Hepatocyte (in vitro differentiated cells): ENCODE measurements at regions not wholly inside any gene's neighbourhood (a gene's known extent, or its start where the extent isn't known, plus 50 kb on each side); places are given as distances from the start of the nearest gene placed in this dataset.
"Not testable (repeated sequence)": the region's sequence is repeated elsewhere in the genome, so short reads cannot be mapped to it uniquely, and the experiment has no call there.

Experiments
- DNase-seq: peaks from one replicate; pipeline ENCODE4 v3.0.0-alpha.2; 2016; ENCODE audit warnings: low spot score
- H2AFZ ChIP-seq: fragments of 200-600 bp; sonication (generic); 2 replicates; pipeline ENCODE4 v1.6.0; 2016; ENCODE audit warnings: antibody characterized with exemption, mild to moderate bottlenecking
- H3K27ac ChIP-seq: fragments of 200-600 bp; sonication (generic); 2 replicates; pipeline ENCODE4 v1.5.1; 2016; ENCODE audit warnings: mild to moderate bottlenecking
- H3K27me3 ChIP-seq: fragments of 200-600 bp; sonication (generic); 2 replicates; pipeline ENCODE4 v1.6.1; 2016
- H3K36me3 ChIP-seq: fragments of 200-600 bp; sonication (generic); replicated peaks from 2 replicates; pipeline ENCODE4 v1.5.1; 2016; ENCODE audit warnings: low read depth; ENCODE audit not compliant: insufficient read depth
- H3K4me1 ChIP-seq: fragments of 200-600 bp; sonication (generic); 2 replicates; pipeline ENCODE4 v1.5.1; 2016; ENCODE audit warnings: mild to moderate bottlenecking, moderate library complexity; ENCODE audit not compliant: insufficient read depth
- H3K4me2 ChIP-seq: fragments of 200-600 bp; sonication (generic); 2 replicates; pipeline ENCODE4 v1.6.0; 2016
- H3K4me3 ChIP-seq: fragments of 200-600 bp; sonication (generic); 2 replicates; pipeline ENCODE4 v1.5.1; 2016; ENCODE audit warnings: mild to moderate bottlenecking
- H3K79me2 ChIP-seq: fragments of 200-600 bp; sonication (generic); 2 replicates; pipeline ENCODE4 v1.6.0; 2017; ENCODE audit warnings: mild to moderate bottlenecking
- H3K9me2 ChIP-seq: fragments of 200-600 bp; sonication (generic); replicated peaks from 2 replicates; pipeline ENCODE4 v1.6.0; 2017; ENCODE audit warnings: mild to moderate bottlenecking; ENCODE audit not compliant: insufficient read depth
- H3K9me3 ChIP-seq: fragments of 200-600 bp; sonication (generic); 2 replicates; pipeline ENCODE4 v1.5.1; 2016; ENCODE audit warnings: low read depth, mild to moderate bottlenecking
- H4K20me1 ChIP-seq: fragments of 200-600 bp; sonication (generic); 2 replicates; pipeline ENCODE4 v1.6.0; 2016; ENCODE audit warnings: mild to moderate bottlenecking; ENCODE audit not compliant: insufficient read depth, poor library complexity, severe bottlenecking
- CTCF ChIP-seq: fragments of 200-600 bp; sonication (generic); IDR thresholded peaks from 2 replicates; pipeline ENCODE4 v1.5.1; 2016; ENCODE audit warnings: antibody characterized with exemption, mild to moderate bottlenecking; ENCODE audit not compliant: poor library complexity
- EZH2 ChIP-seq: fragments of 200-600 bp; sonication (generic); IDR thresholded peaks from 2 replicates; pipeline ENCODE4 v1.6.1; 2016; ENCODE audit warnings: antibody characterized with exemption, mild to moderate bottlenecking, borderline replicate concordance
- EZH2phosphoT487 ChIP-seq: fragments of 200-600 bp; sonication (generic); IDR thresholded peaks from one replicate; pipeline ENCODE4 v1.6.1; 2018; ENCODE audit warnings: antibody characterized with exemption, mild to moderate bottlenecking, low read depth, moderate library complexity; ENCODE audit not compliant: unreplicated experiment, severe bottlenecking
- WGBS: methylation state at CpG from one replicate; pipeline ENCODE4 v1.1.6; 2016; ENCODE audit warnings: low lambda C conversion rate; ENCODE audit errors: missing lambda C conversion rate; 5-methylcytosine and 5-hydroxymethylcytosine counted together

DNA sequence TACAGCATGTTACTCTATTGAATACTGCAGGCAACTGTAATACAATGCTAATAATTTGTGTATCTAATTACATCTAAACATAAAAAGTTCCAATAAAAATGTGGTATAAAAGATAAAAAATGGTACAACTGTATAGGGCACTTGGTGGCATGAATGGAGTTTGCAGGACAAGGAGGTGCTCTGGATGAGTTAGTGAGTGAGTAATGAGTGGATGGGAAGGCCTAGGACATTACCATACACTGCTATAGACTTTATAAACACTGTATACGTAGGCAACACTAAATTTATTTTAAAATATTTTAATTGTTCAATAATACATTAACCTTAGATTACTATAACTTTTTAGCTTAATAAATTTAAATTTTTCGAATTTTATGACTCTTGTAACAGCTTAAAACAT, 579.6 kb upstream of the MAN1A1 start:
- no peak overlapping the region for H2AFZ ChIP-seq
- no peaks in the 10 kb centered on the region for H4K20me1 ChIP-seq
- 61% methylated on average over 2 of the region's 2 CpGs for WGBS
- no peak overlapping the region for H3K27ac ChIP-seq
- no peaks in the 10 kb centered on the region for H3K36me3 ChIP-seq
- no peak overlapping the region for H3K4me2 ChIP-seq
- no peaks in the 10 kb centered on the region for H3K79me2 ChIP-seq
- no peaks in the 10 kb centered on the region for H3K9me3 ChIP-seq
- no peaks in the 10 kb centered on the region for H3K27me3 ChIP-seq
- no peaks in the 10 kb centered on the region for H3K4me1 ChIP-seq
- TF ChIP-seq EZH2 (no peak), CTCF (no peak), EZH2phosphoT487 (no peak)
- H3K9me2 ChIP-seq = no peaks in the 10 kb centered on the region
- no peak overlapping the region for H3K4me3 ChIP-seq
- DNase-seq = no peak

- not testable (repeated sequence) for H3K9me3 ChIP-seq, H3K4me3 ChIP-seq, H3K79me2 ChIP-seq, H4K20me1 ChIP-seq, H3K4me2 ChIP-seq, H3K27ac ChIP-seq, H3K27me3 ChIP-seq, H3K9me2 ChIP-seq, H3K36me3 ChIP-seq, DNase-seq, H3K4me1 ChIP-seq, H2AFZ ChIP-seq
- WGBS = 95% methylated on average over 3 of the region's 3 CpGs
These were observed 575.3 kb upstream of the MAN1A1 start for GRCh38 chr6:119924888-119925287.

DNA sequence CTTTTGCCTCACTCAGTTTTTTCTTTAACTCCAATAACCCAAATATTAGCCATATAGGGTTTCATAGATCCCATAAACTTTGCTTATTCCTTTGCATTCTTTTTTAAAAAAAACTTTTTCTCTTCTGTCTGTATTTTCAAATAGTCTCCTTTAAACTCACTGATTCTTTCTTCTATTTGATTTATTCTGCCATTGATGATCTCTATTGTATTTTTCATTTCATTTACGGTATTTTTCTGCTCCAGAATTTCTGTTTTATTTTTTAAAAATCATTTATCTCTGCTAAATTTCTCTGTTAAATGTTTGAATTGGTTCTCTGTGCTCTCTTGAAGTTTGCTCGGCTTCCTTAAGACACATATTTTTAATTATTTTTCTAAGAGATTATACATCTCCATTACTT, 573.3 kb upstream of the MAN1A1 start:
- H2AFZ ChIP-seq = no peak overlapping the region
- 92% methylated on average over 2 of the region's 2 CpGs for WGBS

GRCh38 chr6:119921491-119922010, 572.0 kb upstream of the MAN1A1 start:
- no peaks in the 10 kb centered on the region for H3K4me1 ChIP-seq

More for the DNA sequence above, 573.3 kb upstream of the MAN1A1 start:
- no peaks in the 10 kb centered on the region for H3K4me1 ChIP-seq
- peaks cover 7% of the 10 kb centered on the region for H3K9me3 ChIP-seq
- H3K27me3 ChIP-seq = no peaks in the 10 kb centered on the region
- no peaks in the 10 kb centered on the region for H3K36me3 ChIP-seq
- no peak overlapping the region for H3K4me3 ChIP-seq
- H3K9me2 ChIP-seq = no peaks in the 10 kb centered on the region
- H3K4me2 ChIP-seq = no peak overlapping the region
- no peak overlapping the region for H3K27ac ChIP-seq
- H4K20me1 ChIP-seq = no peaks in the 10 kb centered on the region
- TF ChIP-seq EZH2 (no peak), CTCF (no peak), EZH2phosphoT487 (no peak)
- no peak for DNase-seq
- no peaks in the 10 kb centered on the region for H3K79me2 ChIP-seq

More at GRCh38 chr6:119921491-119922010, 572.0 kb upstream of the MAN1A1 start:
- Histone ChIP-seq H3K27ac (no peak overlapping the region), H3K9me2 (no peaks in the 10 kb centered on the region), H2AFZ (no peak overlapping the region), H3K4me3 (no peak overlapping the region), H3K4me2 (no peak overlapping the region), H3K27me3 (no peaks in the 10 kb centered on the region), H3K79me2 (no peaks in the 10 kb centered on the region), H4K20me1 (no peaks in the 10 kb centered on the region), H3K36me3 (no peaks in the 10 kb centered on the region), H3K9me3 (peaks cover 7% of the 10 kb centered on the region)
- DNase-seq = no peak
- TF ChIP-seq EZH2 = no peak
- TF ChIP-seq EZH2phosphoT487 = no peak
- no peak for TF ChIP-seq CTCF
